HG02981 (cell line): ENCODE measurements at regions not wholly inside any gene's neighbourhood (a gene's known extent, or its start where the extent isn't known, plus 50 kb on each side); places are given as distances from the start of the nearest gene placed in this dataset.

ENCODE experiments used
- ATAC-seq: cut with Tn5 transposase; IDR thresholded peaks from one replicate; pipeline ENCODE4 v1.9.1; 2021; ENCODE audit warnings: mild to moderate bottlenecking, moderate library complexity; ENCODE audit not compliant: unreplicated experiment

DNA sequence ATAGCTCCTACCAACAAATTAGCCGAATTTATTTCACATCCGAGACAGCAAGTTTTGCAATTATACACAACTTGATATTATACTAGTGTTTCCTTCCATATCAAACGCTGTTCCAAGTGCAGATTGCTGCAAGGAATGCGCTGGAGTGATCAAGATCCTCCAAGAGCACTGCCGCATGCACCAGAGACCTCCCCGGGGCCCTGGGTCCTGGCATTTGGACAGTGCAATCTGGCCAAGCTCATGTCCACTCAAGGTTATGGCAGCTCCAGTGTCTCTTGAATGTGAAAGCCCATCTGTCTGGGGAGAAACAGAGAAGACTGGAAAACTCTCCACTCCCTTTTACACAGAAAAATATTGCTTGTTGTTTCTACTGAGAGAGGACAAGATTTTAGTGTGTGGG is 111.9 kb downstream of the HSPH1 start:
- no peak for ATAC-seq

DNA sequence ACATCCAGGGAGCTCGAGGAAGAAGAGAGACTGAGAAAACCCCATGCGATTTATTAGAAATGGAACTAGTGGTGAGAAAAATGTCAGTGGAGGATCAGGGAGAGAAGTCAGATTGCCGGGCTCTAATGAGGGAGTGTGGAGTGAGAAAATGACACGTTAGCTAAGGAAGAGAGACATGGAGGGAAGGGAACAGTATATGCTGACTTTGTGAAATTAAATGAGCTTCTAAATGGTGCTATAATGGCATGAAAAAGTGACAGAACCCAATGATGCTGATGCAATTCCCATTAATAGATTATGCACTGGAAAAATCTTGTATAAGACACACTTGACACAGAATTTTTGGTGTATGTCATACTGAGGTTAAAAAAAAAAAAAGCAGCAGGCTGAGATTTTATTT is 112.6 kb downstream of the HSPH1 start:
- ATAC-seq = no peak

DNA sequence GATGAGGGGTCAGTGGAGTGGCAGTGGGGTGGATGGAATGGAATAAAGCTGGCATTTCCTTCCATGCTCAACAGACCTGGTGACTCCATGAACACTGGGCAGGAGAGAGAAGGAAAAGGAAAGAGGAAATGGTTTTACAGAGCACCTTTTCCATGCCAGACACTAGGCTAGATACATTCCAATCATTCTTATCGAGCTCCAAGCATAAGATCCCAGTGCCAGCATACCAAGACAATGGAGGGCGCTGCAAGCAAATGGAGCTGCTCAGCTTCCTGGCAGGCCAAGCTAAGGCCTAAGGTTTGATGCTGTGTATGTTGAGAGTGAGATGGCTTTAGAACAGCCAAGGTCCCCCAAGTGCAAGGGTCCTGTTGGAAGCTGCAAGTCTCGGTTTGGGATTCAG is 113.2 kb downstream of the HSPH1 start:
- ATAC-seq = no peak

DNA sequence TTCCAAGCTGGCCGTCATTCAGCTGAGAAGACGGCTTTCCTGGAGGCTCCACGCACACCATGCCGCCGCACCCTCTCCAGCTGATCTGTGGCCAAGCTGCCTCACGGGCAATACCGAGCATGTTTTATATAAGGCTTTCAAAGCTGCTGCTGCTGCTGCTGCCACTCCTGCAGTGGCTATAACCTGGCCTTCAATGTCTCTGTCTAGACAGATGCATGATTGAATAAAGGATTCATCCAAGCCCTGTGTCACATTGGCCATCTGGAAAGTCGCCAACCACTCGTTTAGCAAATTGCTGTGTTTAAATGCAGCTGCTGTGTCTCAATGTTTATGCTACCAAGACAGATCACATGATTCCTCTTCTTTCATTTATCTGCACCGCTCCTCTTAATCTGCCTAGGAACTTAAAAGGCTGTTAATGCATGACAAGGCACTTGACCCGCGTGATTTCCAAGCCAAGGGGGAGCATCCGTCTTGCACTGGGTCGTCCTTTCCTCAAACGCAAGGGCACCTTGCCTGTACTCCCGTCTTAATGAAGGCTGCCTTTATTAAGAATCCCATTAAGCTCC is 114.3 kb downstream of the TEX26 start:
- ATAC-seq = no peak

DNA sequence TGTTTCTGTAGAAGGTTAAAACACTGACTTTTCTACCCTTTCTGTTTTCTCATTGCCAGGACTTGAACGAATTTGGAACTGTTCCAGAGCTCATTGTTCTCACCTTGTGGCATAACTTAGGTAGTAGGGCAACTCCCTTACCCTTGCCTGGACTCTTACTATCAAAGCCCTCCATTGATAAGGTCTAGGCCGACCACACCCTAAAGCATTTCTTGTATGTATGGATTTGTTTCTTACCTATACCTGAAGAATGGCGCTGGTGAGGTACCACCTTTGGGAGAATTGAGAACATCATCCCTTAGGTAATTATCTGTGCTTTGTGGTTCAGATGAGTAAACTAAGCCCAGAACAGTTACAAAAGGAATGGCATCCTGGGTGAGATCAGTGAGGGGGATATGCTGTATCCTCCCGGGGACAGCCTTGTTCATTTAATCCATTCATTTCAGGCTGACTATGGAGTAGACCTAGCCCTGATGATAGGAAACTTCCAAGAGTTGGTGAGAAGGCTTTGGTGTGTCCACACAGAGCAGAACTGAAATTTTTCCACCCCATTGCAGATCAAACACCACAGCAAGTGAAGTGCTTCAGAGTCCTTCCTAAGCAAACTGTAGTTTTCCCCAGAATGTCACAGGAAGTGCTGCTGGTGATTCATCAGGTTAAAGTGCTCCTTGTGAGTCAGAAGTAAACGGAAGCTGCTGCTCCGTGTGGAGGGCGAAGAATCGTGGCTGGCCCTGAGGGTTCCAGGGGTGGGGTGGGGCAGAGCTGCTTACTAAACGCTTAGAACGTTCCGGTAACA is 113.0 kb downstream of the TEX26 start:
- no peak for ATAC-seq

DNA sequence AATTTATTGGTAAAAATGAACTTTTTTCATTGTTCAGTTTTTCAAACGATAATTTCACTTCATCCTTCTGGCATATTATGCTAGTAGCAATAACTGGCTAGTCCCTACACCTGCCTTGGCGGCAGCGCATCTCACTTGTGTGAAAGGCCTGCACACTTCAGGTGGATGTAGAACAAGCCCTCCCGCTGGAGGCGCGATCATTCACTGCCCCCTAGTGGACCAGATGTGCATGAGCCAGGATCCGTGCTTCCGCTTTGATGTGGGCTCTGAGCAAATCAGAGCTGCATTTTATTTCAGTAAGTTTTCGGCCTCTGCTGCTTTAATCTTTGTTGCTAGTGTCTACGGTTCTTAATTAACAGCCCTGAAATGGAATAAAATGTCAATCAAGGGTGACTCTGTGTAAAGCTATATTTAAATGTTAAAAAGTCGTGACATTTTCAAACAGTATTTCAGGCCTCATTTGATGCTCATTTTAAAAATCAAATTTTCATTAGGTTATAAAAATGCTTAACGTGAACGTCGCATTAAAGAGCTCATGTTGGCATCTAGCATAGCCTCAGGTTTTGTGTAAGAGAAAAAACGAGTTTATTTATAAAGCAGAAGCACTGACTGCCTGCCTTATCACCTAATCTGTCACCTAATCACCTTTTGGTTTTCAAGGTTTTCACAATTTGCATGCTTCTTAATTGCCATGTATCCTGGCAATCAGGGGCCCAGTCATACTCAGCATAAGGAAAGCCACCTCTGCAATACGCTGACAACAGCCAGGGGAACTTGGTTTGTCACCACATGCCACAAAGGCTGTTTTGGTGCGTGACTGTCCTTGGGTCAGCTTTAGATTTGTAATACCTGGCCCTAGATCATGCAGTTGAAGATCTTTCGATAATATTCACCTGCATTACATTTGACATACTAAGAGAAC is 112.2 kb downstream of the TEX26 start:
- ATAC-seq = peak; percentile 83

DNA sequence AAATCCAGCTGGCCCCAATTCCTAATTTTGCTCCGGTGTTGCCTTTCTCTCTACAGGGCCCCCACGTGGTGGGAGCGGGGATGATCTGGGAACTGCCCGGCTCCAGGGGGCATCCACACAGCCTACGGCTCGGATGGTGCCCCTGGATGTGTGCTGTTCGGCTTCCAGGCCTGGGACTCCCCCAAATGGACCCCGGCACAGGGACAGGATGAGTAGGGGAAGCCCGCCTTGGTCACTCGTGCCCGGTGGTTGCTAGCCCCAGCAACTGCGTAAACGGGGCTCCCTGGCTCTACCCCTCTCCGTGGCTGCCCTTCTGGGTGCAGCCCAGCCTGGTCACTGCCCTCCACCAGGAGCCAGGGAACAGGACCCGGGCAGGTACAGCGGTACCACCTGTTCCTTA is 111.5 kb downstream of the TEX26 start:
- peak; percentile 2 for ATAC-seq

DNA sequence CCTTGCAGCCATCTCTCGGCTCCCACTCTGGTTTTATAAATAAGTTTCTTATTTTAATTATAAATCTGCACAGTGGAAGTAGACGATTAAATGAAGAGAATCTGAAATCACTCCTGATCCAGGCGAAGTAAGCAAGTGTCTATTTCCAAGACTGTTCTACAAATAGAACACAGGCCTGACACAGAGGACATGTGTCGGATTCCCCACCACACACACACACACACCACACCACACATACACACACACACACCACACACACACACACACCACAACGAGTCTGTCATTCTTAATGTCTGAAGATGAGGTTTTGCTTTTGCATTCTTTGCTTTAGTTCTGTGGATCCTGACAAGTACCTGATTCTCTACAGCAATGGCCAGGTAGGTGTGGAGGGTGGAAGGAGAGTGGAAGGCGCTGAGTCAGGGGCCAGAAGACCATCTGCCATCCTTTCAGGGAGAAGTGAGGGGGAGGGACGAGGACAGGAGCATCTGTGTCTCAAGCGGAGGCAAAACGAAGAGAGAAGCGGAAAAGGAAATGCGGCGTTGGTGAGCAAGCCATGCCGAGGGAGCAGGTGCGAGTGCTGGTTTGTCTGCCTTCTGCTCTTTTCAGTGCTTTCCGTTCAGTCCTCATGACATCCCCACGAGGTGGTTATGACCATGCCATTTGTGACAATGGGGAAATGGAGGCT is 110.2 kb downstream of the TEX26 start:
- no peak for ATAC-seq

DNA sequence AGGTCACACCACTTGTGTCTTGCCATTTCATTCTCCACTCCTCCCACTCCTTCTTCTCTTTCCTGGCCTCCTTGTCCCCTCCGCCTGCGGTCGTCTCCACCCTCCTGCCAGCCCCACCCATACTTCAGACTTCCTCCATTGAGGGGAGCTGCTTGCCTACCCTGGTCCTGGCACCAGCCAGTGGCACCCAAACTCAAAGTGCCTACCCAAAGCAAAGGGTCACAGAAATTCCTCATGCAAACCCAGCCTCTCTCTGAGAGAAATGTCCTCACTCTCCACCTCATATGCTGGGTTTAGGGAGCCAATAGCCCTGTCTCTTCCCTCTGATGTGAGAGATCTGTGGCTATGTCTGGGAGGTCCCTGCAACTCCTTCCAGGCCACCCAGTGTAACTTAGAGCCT is 109.6 kb downstream of the TEX26 start:
- no peak for ATAC-seq

DNA sequence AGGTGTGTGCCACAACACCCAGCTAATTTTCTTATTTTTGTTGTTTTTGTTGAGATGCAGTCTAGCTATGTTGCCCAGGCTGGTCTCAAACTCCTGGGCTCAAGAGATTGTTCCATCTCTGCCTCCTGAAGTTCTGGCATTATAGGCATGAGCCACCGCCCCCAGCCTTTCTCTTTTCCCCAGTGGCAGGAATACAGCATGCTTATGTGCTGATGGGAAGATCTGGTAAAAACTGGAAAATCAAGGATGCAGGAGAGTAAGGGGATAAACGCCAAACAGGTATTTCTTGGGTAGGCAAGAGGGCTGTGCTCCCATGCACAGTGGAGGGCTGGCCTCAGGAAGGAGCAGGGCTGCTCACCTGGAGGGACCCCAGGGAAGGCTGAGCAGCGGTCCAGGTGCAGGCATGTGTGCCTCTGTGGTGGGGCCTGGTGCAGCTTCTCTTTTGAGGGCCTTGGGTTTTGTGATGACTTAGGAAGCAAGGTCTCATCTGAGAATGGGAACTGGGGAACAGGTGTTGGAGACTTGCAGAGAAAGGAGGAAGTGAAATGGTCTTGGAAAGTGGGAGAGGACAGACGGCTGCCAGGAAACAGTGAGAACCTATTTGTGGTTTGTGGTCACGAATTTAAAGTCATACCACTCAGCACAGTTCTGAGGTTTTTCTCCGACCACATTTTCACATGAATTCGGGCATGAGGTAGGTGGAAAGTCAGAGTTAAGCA is 106.5 kb downstream of the TEX26 start:
- ATAC-seq = peak; percentile 70

DNA sequence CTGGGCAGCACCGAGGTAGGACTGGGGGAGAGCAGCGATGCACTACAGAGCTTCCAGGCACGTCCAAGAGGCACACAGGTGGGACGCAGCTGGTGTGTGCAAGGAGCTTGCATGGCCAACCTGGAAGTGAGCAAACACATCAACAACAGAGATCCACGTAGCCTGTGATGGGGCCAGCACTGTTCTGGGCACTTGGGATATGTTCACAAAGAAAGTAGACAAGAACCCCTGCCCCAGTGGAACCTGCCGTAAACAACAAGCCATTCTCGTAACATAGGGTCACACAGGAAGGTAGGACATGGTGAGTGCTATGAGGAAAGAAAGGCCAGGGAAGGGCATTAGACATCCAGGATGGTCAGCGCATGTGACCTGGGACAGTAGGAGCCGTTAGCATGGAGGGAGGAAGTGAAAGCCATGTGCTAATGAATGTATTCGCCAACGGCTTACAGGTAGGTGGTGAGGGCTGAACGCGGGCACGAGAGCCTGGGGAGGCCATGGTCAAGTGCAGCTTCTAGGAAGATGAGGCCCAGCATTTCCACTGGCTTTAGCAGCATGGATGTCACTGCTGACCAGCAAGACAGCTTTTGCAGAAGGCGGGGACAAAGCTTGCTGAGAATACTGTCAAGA is 105.5 kb downstream of the TEX26 start:
- ATAC-seq = no peak

DNA sequence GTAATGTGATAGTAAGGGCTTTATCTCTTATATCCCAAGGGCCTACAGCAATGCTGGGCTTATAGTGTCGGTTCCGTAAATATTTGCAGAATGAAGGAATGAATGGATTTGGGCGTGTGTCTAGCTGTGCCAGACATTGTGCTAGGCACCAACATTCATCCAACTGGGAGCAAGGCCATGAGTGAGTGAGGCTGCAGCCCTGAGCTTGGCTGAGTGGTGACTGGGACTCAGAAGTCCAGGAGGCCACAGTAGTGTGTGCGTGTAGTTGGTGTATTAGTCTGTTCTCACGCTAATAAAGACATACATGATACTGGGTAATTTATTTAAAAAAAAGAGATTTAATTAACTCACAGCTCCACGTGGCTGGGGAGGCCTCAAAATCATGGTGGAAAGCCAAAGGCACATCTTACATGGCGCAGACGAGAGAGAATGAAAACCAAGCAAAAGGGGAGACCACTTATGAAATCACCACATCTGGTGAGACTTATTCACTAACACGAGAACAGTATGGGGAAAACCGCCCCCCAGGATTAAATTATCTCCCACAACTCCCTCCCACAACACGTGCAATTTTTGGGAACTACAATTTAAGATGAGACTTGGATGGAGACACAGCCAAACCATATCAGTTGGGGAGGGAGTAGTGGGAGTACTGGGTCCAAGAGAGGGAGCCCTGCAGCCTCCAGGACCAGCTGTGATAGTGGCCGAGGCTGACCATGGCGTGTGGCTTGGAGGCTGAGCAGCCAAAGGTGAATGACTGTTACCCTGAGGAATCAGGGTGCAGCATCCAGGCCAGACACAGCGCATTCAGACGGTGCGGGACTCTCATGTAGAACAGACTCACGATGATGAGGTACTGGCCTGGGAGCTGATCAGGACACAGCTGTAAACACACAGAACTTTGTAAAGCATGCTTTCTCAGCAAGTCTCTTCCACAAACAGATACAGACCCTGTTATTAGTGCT is 104.6 kb downstream of the TEX26 start:
- no peak for ATAC-seq

DNA sequence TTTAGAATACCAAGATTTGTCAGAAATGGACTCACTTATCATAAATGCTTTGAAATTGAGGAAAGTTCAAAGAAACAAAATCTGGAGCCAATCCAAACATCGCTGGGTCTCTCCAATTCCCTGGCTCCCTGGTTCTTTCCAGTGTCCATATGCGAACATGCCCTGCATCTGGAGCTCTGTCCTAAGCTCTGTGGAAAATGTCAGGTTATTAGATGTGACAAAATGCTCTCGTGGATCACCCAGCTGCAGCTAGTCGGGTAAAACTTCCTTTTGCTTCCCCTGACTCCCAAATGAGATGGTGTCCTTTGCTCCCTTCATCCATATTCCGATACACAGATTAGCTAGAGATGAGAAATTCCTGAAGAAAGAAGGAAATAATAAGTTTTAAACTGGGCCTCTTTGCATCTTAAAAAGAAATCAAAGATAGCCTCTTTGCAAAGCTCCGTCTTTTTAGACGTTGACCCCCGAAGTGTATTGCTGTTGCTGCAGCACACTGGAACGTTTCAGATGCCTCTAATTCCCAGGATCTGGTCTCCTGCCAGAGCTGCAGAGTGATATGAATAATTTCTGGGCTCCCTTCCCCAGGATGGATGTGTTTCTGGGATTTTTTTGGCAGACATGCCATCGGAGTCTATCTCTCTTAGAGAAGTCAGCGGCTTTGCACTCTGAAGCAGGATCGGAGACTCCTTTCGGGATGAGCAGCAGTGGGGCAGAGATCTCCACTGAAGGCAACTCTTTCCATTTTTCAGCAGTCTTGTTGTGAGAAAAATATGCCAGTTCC is 102.9 kb downstream of the TEX26 start:
- no peak for ATAC-seq

DNA sequence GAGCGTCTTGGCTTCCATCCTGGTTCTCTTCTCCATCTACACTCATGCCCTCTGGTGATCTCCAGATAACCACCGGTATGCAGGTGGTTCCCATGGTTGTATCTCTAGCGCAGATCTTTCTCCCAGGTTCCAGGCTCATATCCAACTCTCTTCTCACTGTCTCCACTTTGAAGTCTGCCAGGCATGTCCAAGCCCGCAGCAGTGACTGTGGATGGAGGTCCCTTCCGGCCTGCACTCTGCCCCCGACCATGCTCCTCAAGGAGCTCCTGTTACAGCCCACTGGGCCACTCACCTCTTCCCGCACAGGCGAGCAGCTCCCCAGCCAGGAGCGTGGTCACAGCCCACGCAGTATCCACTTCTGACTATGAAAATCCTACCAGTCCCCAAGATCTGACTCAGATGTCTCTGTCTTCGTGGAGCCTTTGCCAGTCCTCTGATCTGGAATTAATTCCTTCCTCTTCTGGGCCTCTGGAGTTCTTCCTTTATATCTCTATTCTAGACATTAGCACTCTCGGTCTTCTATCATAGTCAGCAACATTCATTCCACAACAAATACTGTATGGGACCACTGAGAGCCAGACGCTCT is 100.2 kb downstream of the TEX26 start:
- no peak for ATAC-seq

DNA sequence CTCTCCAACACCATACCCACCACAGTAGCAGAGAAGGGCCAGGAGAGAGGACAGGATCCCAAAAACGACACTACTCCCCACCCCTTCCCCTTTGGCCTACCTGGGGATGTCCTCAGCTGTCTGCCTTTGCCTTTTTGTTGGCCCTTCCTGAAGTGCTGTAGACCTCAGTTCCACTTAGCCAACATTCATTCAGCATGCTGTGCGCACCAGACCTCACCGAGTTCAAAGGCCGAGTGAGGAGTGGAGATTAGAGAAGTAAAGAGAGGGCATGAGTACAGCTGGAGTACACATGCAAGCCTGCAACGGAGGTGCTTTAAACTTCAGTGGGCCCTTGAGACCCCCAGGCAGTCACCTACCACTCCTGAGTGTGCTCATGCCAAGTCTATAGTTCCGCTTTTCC is 99.0 kb downstream of the TEX26 start:
- ATAC-seq = no peak

DNA sequence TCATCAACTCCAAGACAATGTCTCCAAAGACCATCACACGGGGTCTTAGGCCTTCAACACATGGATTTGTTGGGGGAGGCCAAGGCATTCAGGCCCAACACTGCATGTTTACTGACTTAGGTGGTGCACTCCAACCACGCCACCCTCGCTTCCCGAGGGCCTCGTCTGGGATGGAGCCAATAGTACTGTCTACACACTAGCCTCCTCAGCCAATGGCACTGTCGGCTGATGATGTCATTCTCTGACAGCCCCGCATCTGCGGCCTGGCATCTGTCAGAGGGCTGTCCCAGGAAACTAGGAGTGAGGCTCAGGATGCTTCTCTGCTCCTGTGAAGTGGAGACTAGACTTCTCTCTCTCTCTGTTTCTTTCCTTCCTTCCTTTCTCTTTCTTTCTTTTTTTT is 96.6 kb downstream of the TEX26 start:
- no peak for ATAC-seq

DNA sequence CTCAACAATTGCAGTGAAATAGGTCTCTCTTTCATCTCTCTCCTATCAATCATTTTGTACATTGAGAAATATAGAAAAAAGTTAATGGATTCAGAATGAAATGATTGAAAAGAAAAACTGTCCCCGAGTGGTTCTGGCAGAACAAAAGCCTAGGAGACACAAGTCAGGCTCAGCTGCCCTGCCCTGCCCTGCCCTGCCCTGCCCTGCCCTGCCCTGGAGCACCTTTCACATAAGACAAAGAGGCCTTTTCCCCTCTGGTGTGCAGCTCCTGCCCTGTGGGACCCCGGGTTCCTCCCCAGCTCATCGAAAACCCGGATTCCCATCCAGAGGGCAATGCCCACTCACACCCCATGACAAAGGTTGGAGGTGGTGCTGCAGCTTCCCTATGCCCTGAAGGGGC is 94.7 kb downstream of the TEX26 start:
- ATAC-seq = no peak
